Osteocyte (in vitro differentiated cells): ENCODE measurements at regions not wholly inside any gene's neighbourhood (a gene's known extent, or its start where the extent isn't known, plus 50 kb on each side); places are given as distances from the start of the nearest gene placed in this dataset.

ENCODE experiments used
- DNase-seq: peaks from one replicate; pipeline ENCODE4 v3.0.0; 2021; ENCODE audit warnings: mixed read lengths; ENCODE audit not compliant: unreplicated experiment; ENCODE audit errors: extremely low spot score
- H3K27ac Mint-ChIP-seq: one replicate; pipeline ENCODE4 v1.8.0; 2021; ENCODE audit warnings: mild to moderate bottlenecking, mixed read lengths; ENCODE audit not compliant: unreplicated experiment
- H3K27me3 Mint-ChIP-seq: one replicate; pipeline ENCODE4 v1.8.0; 2021; ENCODE audit warnings: mixed read lengths; ENCODE audit not compliant: unreplicated experiment
- H3K36me3 Mint-ChIP-seq: one replicate; pipeline ENCODE4 v1.8.0; 2021; ENCODE audit warnings: mixed read lengths; ENCODE audit not compliant: unreplicated experiment
- H3K4me1 Mint-ChIP-seq: one replicate; pipeline ENCODE4 v1.8.0; 2021; ENCODE audit warnings: mixed read lengths; ENCODE audit not compliant: unreplicated experiment
- H3K4me3 Mint-ChIP-seq: one replicate; pipeline ENCODE4 v1.8.0; 2021; ENCODE audit warnings: mild to moderate bottlenecking, moderate library complexity, mixed read lengths; ENCODE audit not compliant: unreplicated experiment
- H3K9me3 Mint-ChIP-seq: one replicate; pipeline ENCODE4 v1.8.0; 2021; ENCODE audit warnings: mixed read lengths; ENCODE audit not compliant: unreplicated experiment
- CTCF ChIP-seq: fragments of 200-600 bp; sonication (generic); IDR thresholded peaks from 2 replicates; pipeline ENCODE4 v1.5.0; 2021; ENCODE audit warnings: antibody characterized with exemption, mild to moderate bottlenecking, moderate library complexity

- DNase-seq, result no peak
- no peaks in the 10 kb centered on the region for H3K36me3 Mint-ChIP-seq
- peaks cover 43% of the 10 kb centered on the region for H3K4me1 Mint-ChIP-seq
- H3K9me3 Mint-ChIP-seq, result no peaks in the 10 kb centered on the region
- H3K4me3 Mint-ChIP-seq, result no peak overlapping the region
- no peak for TF ChIP-seq CTCF
- no peaks in the 10 kb centered on the region for H3K27me3 Mint-ChIP-seq
- H3K27ac Mint-ChIP-seq, result no peak overlapping the region
Measured at GRCh38 chr12:102564026-102564425, 83.7 kb upstream of the IGF1 start.

GRCh38 chr12:102562836-102563425 is 82.6 kb upstream of the IGF1 start:
- no peak for TF ChIP-seq CTCF
- Mint-ChIP-seq H3K4me1 (peaks cover 32% of the 10 kb centered on the region), H3K4me3 (no peak overlapping the region), H3K27me3 (no peaks in the 10 kb centered on the region), H3K36me3 (no peaks in the 10 kb centered on the region), H3K9me3 (no peaks in the 10 kb centered on the region), H3K27ac (peak overlapping the region; percentile 43)
- no peak for DNase-seq

GRCh38 chr12:102551186-102551585 is 70.8 kb upstream of the IGF1 start:
- no peaks in the 10 kb centered on the region for H3K9me3 Mint-ChIP-seq
- peaks cover 3% of the 10 kb centered on the region for H3K4me1 Mint-ChIP-seq
- no peak for TF ChIP-seq CTCF
- no peaks in the 10 kb centered on the region for H3K36me3 Mint-ChIP-seq
- no peak overlapping the region for H3K27ac Mint-ChIP-seq
- no peak overlapping the region for H3K4me3 Mint-ChIP-seq
- H3K27me3 Mint-ChIP-seq, result no peaks in the 10 kb centered on the region
- no peak for DNase-seq

- Mint-ChIP-seq H3K4me3 (no peak overlapping the region), H3K27me3 (no peaks in the 10 kb centered on the region), H3K36me3 (no peaks in the 10 kb centered on the region), H3K9me3 (no peaks in the 10 kb centered on the region), H3K4me1 (peaks cover 7% of the 10 kb centered on the region), H3K27ac (no peak overlapping the region)
- no peak for TF ChIP-seq CTCF
- no peak for DNase-seq
Measured at GRCh38 chr12:102549691-102550090, 69.3 kb upstream of the IGF1 start.

GRCh38 chr12:102548543-102548942 is 68.2 kb upstream of the IGF1 start:
- H3K4me1 Mint-ChIP-seq, result peaks cover 7% of the 10 kb centered on the region
- H3K27me3 Mint-ChIP-seq, result no peaks in the 10 kb centered on the region
- H3K27ac Mint-ChIP-seq, result no peak overlapping the region
- H3K36me3 Mint-ChIP-seq, result no peaks in the 10 kb centered on the region
- no peak for DNase-seq
- no peak for TF ChIP-seq CTCF
- H3K9me3 Mint-ChIP-seq, result no peaks in the 10 kb centered on the region
- no peak overlapping the region for H3K4me3 Mint-ChIP-seq
